Neutrophil (primary cell): ENCODE measurements at regions not wholly inside any gene's neighbourhood (a gene's known extent, or its start where the extent isn't known, plus 50 kb on each side); places are given as distances from the start of the nearest gene placed in this dataset.

ENCODE experiments used
- H3K27ac ChIP-seq: fragments of 200-600 bp; sonication (generic); 2 replicates; pipeline ENCODE4 v1.5.1; 2016; ENCODE audit warnings: mild to moderate bottlenecking, moderate library complexity
- H3K27me3 ChIP-seq: fragments of 200-600 bp; sonication (generic); 2 replicates; pipeline ENCODE4 v1.6.0; 2016; ENCODE audit warnings: mild to moderate bottlenecking
- H3K36me3 ChIP-seq: fragments of 200-600 bp; sonication (generic); 2 replicates; pipeline ENCODE4 v1.5.1; 2017
- H3K4me1 ChIP-seq, 2 experiments: fragments of 200-600 bp in 1 of 2; sonication (generic) in 1 of 2; 1 replicate in 1 of 2; 2 replicates in 1 of 2; pipeline versions ENCODE4 v1.5.1 to v1.6.1; 2013 to 2016; ENCODE audit warnings: low read depth in 1 of 2, low read length in 1 of 2, mild to moderate bottlenecking in 1 of 2, moderate library complexity in 1 of 2; ENCODE audit not compliant: control insufficient read depth in 1 of 2, insufficient read depth in 1 of 2
- H3K4me3 ChIP-seq, 2 experiments: fragments of 200-600 bp in 1 of 2; sonication (generic) in 1 of 2; 1 replicate in 1 of 2; 2 replicates in 1 of 2; pipeline ENCODE4 v1.5.1; 2013 to 2016; ENCODE audit warnings: low read depth in 1 of 2, low read length in 1 of 2, mild to moderate bottlenecking in 1 of 2, moderate library complexity in 1 of 2
- H3K9me3 ChIP-seq: fragments of 200-600 bp; sonication (generic); 2 replicates; pipeline ENCODE4 v1.5.1; 2016
- TF ChIP-seq, protein P1 (sequence below): fragments of 200-600 bp; sonication (generic); IDR thresholded peaks from 2 replicates; pipeline ENCODE4 v1.5.1; 2016; ENCODE audit warnings: antibody characterized with exemption

GRCh38 chr2:84033347-84033974, 425.6 kb downstream of the SUCLG1 start:
- Histone ChIP-seq H3K4me3 (no peak overlapping the region), H3K4me1 (no peaks in the 10 kb centered on the region), H3K9me3 (no peaks in the 10 kb centered on the region), H3K27ac (no peak overlapping the region), H3K27me3 (no peaks in the 10 kb centered on the region), H3K36me3 (no peaks in the 10 kb centered on the region)
- TF ChIP-seq, protein P1, sequence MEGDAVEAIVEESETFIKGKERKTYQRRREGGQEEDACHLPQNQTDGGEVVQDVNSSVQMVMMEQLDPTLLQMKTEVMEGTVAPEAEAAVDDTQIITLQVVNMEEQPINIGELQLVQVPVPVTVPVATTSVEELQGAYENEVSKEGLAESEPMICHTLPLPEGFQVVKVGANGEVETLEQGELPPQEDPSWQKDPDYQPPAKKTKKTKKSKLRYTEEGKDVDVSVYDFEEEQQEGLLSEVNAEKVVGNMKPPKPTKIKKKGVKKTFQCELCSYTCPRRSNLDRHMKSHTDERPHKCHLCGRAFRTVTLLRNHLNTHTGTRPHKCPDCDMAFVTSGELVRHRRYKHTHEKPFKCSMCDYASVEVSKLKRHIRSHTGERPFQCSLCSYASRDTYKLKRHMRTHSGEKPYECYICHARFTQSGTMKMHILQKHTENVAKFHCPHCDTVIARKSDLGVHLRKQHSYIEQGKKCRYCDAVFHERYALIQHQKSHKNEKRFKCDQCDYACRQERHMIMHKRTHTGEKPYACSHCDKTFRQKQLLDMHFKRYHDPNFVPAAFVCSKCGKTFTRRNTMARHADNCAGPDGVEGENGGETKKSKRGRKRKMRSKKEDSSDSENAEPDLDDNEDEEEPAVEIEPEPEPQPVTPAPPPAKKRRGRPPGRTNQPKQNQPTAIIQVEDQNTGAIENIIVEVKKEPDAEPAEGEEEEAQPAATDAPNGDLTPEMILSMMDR: no peak

DNA sequence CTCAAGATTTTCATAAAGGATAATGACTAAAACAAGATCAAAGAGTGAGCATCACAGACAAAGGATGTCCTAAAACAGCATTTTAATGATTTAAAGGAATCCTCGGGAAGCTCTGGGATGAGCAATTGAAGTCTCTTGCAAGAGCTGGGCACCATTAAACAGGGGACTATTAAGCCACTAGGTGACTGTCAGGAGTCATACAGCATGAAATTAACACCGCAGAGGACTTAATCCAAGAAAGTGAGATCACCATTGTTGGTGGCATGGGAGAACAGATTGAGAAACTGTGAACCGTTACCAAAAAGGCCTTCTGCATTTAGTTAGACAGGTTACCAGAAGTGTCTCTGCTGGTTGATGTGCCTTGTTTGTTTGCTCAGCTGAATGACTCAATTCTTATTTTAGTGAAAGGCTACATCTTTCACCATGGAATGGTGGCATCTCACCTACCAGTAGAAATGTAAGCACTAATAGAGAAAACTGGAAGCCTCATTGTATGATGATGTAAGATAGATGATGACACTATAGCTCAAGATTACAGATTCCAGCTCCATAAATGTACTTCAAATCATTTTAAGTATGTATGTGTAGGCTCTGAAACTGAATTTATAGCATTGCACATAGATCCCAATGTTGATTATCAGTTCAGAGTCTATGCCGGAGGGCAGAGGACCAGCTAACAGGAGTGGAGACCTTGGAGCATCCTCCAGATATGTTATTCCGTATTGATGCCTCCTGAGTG, 427.6 kb downstream of the SUCLG1 start:
- Histone ChIP-seq H3K27ac (no peak overlapping the region), H3K4me1 (no peaks in the 10 kb centered on the region), H3K9me3 (no peaks in the 10 kb centered on the region), H3K4me3 (no peak overlapping the region), H3K27me3 (no peaks in the 10 kb centered on the region), H3K36me3 (no peaks in the 10 kb centered on the region)
- TF ChIP-seq, protein P1: no peak

DNA sequence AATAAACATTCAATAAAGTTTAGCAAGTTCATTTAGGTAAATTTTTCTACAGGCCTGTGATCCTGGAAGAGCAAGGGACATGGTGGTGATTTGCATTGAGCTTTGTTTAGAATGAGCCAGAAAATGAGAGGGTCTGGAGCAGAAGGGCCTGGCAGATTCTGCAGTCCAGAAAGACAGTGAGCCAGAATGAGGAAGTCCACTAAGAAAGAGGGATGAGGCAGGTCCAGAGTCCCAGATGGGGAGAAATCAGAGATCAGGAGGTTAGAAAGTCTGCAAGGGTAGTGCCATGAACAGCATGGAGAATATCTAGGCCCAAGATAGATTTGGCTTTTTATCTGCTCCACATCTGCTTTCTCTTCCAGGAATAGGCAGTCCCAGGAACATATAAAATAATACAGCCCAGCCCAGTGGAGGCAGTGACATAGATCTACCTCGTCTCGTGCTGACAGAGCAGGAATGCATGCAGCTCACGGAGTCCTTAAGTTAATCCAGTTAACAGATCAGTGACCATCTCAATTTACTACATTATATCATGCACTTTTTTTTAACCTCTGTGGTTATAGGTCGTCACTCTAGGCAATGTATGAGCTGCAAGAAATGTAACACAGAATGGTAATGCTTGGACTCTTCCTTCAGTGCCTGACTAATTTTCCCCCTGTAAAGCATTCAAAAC, 429.0 kb downstream of the SUCLG1 start:
- no peaks in the 10 kb centered on the region for H3K36me3 ChIP-seq
- no peaks in the 10 kb centered on the region for H3K9me3 ChIP-seq
- no peak overlapping the region for H3K27ac ChIP-seq
- TF ChIP-seq, protein P1: no peak
- H3K4me1 ChIP-seq: no peaks in the 10 kb centered on the region
- no peaks in the 10 kb centered on the region for H3K27me3 ChIP-seq
- no peak overlapping the region for H3K4me3 ChIP-seq

DNA sequence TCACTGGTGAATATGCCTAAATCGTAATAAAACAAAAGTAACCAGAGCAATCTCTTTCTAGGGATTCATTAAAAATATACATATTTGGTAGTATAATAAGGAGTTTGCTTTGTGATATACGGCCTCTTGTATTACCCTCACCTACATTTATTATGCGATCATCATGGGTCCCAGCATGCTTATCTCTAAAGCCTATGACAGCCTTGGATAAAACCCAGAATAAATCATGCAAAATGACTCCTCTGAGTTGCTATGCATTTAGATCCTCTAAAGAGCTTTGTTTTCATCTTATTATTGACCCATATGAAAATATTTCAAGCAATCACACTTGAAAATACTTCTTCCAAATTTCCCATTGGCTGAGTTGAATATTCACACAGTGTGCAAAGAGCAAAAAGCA, 432.3 kb downstream of the SUCLG1 start:
- Histone ChIP-seq H3K9me3 (no peaks in the 10 kb centered on the region), H3K36me3 (no peaks in the 10 kb centered on the region), H3K4me3 (no peak overlapping the region), H3K4me1 (no peaks in the 10 kb centered on the region), H3K27me3 (no peaks in the 10 kb centered on the region), H3K27ac (no peak overlapping the region)
- TF ChIP-seq, protein P1: no peak

GRCh38 chr2:84022810-84023431, 436.2 kb downstream of the SUCLG1 start:
- no peaks in the 10 kb centered on the region for H3K27me3 ChIP-seq
- H3K9me3 ChIP-seq: no peaks in the 10 kb centered on the region
- H3K4me1 ChIP-seq: no peaks in the 10 kb centered on the region
- no peak overlapping the region for H3K27ac ChIP-seq
- TF ChIP-seq, protein P1: no peak
- no peaks in the 10 kb centered on the region for H3K36me3 ChIP-seq
- H3K4me3 ChIP-seq: no peak overlapping the region
